Panc1 (cell line): ENCODE measurements at regions not wholly inside any gene's neighbourhood (a gene's known extent, or its start where the extent isn't known, plus 50 kb on each side); places are given as distances from the start of the nearest gene placed in this dataset.

Experiments used
- POLR2AphosphoS5 ChIP-seq: IDR thresholded peaks from 2 replicates; pipeline ENCODE4 v1.6.1; 2012; ENCODE audit warnings: mild to moderate bottlenecking, low read depth, low read length, moderate library complexity
- TF ChIP-seq, protein P1 (sequence below): fragments of 450-650 bp; IDR thresholded peaks from 2 replicates; pipeline ENCODE4 v1.5.1; 2017; ENCODE audit warnings: mild to moderate bottlenecking
- TF ChIP-seq, protein P2 (sequence below), 2 experiments: IDR thresholded peaks; 2 replicates each; pipeline ENCODE4 v1.6.1; 2011 to 2012; ENCODE audit warnings: low read depth in 2 of 2, control low read depth in 1 of 2, low read length in 1 of 2, mild to moderate bottlenecking in 1 of 2, moderate library complexity in 1 of 2; ENCODE audit not compliant: insufficient read depth in 1 of 2

DNA sequence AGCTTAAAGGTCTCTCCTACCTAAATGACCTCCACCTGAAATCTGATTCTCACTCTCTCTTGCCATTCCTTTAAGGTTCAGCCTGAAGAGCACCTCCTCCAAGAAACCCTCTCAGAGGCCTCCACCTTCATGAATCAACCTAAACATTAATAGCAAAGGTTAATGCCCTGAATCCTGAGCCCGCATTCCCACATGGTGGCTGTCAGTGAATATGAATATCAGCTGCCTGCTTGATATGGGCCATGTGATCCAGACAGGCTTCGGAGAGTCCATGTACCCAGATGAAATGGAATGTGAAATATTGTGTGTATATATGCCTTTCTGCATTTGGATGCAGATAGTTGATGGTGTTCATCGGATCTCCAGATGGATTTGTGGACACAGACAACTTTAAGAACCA, 317.5 kb downstream of the TOX3 start:
- TF ChIP-seq POLR2AphosphoS5 = no peak
- TF ChIP-seq, protein P1, sequence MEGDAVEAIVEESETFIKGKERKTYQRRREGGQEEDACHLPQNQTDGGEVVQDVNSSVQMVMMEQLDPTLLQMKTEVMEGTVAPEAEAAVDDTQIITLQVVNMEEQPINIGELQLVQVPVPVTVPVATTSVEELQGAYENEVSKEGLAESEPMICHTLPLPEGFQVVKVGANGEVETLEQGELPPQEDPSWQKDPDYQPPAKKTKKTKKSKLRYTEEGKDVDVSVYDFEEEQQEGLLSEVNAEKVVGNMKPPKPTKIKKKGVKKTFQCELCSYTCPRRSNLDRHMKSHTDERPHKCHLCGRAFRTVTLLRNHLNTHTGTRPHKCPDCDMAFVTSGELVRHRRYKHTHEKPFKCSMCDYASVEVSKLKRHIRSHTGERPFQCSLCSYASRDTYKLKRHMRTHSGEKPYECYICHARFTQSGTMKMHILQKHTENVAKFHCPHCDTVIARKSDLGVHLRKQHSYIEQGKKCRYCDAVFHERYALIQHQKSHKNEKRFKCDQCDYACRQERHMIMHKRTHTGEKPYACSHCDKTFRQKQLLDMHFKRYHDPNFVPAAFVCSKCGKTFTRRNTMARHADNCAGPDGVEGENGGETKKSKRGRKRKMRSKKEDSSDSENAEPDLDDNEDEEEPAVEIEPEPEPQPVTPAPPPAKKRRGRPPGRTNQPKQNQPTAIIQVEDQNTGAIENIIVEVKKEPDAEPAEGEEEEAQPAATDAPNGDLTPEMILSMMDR = no peak
- TF ChIP-seq, protein P2, sequence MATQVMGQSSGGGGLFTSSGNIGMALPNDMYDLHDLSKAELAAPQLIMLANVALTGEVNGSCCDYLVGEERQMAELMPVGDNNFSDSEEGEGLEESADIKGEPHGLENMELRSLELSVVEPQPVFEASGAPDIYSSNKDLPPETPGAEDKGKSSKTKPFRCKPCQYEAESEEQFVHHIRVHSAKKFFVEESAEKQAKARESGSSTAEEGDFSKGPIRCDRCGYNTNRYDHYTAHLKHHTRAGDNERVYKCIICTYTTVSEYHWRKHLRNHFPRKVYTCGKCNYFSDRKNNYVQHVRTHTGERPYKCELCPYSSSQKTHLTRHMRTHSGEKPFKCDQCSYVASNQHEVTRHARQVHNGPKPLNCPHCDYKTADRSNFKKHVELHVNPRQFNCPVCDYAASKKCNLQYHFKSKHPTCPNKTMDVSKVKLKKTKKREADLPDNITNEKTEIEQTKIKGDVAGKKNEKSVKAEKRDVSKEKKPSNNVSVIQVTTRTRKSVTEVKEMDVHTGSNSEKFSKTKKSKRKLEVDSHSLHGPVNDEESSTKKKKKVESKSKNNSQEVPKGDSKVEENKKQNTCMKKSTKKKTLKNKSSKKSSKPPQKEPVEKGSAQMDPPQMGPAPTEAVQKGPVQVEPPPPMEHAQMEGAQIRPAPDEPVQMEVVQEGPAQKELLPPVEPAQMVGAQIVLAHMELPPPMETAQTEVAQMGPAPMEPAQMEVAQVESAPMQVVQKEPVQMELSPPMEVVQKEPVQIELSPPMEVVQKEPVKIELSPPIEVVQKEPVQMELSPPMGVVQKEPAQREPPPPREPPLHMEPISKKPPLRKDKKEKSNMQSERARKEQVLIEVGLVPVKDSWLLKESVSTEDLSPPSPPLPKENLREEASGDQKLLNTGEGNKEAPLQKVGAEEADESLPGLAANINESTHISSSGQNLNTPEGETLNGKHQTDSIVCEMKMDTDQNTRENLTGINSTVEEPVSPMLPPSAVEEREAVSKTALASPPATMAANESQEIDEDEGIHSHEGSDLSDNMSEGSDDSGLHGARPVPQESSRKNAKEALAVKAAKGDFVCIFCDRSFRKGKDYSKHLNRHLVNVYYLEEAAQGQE (IDR thresholded peaks at IDR 0.05; ENCODE audit: insufficient read depth in 1 of 2, low read depth in 2 of 2, low read length in 1 of 2) = no peak
